Endothelial cell of umbilical vein (primary cell): ENCODE measurements at regions not wholly inside any gene's neighbourhood (a gene's known extent, or its start where the extent isn't known, plus 50 kb on each side); places are given as distances from the start of the nearest gene placed in this dataset.

ENCODE experiments used
- CTCF ChIP-seq, 2 donors: IDR thresholded peaks; 1 replicate in 1 of 2; 2 replicates in 1 of 2; pipeline ENCODE4 v1.5.1; 2011; ENCODE audit warnings: low read length in 2 of 2, mild to moderate bottlenecking in 2 of 2, moderate library complexity in 2 of 2, control low read depth in 1 of 2, inconsistent platforms in 1 of 2, low read depth in 1 of 2; ENCODE audit not compliant: insufficient read depth in 1 of 2; ENCODE audit errors: extremely low read depth in 1 of 2
- EZH2 ChIP-seq: IDR thresholded peaks from 2 replicates; pipeline ENCODE4 v1.6.1; 2012; ENCODE audit warnings: borderline replicate concordance, low read depth, mild to moderate bottlenecking, moderate library complexity, low read length, inconsistent platforms; ENCODE audit not compliant: severe bottlenecking
- GATA2 ChIP-seq: IDR thresholded peaks from 2 replicates; pipeline ENCODE4 v1.7.0; 2011; ENCODE audit warnings: low read depth, mild to moderate bottlenecking, moderate library complexity, mixed read lengths, low read length; ENCODE audit not compliant: insufficient read length, insufficient read depth
- JUN ChIP-seq: IDR thresholded peaks from 2 replicates; pipeline ENCODE4 v1.6.1; 2011; ENCODE audit warnings: borderline replicate concordance, low read depth; ENCODE audit not compliant: insufficient read length, insufficient read depth
- MYC ChIP-seq: IDR thresholded peaks from one replicate; pipeline ENCODE4 v1.6.1; 2011; ENCODE audit warnings: mild to moderate bottlenecking, low read depth, low read length
- POLR2A ChIP-seq: IDR thresholded peaks from 2 replicates; pipeline ENCODE4 v1.6.1; 2012; ENCODE audit warnings: low read depth, mild to moderate bottlenecking, control low read depth, low read length
- POLR2AphosphoS5 ChIP-seq: IDR thresholded peaks from 2 replicates; pipeline ENCODE4 v1.6.1; 2012; ENCODE audit warnings: low read depth, mild to moderate bottlenecking, control low read depth, low read length, moderate library complexity; ENCODE audit not compliant: insufficient read depth
- TF ChIP-seq, protein P1 (sequence below): IDR thresholded peaks from 2 replicates; pipeline ENCODE4 v1.6.1; 2011; ENCODE audit not compliant: insufficient read depth, insufficient read length

DNA sequence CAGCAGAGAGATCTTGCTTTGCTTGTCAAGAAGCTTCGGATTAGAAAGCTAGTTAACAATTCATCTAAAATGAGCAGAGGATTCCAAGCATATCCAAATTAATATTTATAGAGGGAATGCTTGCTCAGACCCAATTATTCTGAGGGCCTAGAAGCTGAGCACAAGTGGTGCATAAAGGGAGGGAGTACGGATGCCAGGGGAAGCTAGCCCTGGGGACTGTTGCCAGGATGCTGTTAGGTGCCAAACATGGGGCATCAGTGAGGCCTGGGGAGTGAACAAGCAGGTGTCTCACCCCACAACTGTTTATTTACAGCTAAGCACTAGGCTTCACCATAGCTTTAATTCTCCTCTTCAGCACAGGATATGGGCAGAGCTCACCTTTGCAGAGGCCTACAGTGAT lies 684.1 kb upstream of the C16orf82 start:
- TF ChIP-seq POLR2AphosphoS5, result no peak
- TF ChIP-seq CTCF (IDR thresholded peaks at IDR 0.05; ENCODE audit: extremely low read depth in 1 of 2, insufficient read depth in 1 of 2, low read depth in 1 of 2, low read length in 2 of 2), result no peak
- TF ChIP-seq POLR2A, result no peak
- TF ChIP-seq, protein P1, sequence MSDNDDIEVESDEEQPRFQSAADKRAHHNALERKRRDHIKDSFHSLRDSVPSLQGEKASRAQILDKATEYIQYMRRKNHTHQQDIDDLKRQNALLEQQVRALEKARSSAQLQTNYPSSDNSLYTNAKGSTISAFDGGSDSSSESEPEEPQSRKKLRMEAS, result no peak
- TF ChIP-seq EZH2, result no peak
- no peak for TF ChIP-seq JUN
- no peak for TF ChIP-seq MYC
- no peak for TF ChIP-seq GATA2
